ENCODE measurements at regions not wholly inside any gene's neighbourhood (a gene's known extent, or its start where the extent isn't known, plus 50 kb on each side); places are given as distances from the start of the nearest gene placed in this dataset.

DNA sequence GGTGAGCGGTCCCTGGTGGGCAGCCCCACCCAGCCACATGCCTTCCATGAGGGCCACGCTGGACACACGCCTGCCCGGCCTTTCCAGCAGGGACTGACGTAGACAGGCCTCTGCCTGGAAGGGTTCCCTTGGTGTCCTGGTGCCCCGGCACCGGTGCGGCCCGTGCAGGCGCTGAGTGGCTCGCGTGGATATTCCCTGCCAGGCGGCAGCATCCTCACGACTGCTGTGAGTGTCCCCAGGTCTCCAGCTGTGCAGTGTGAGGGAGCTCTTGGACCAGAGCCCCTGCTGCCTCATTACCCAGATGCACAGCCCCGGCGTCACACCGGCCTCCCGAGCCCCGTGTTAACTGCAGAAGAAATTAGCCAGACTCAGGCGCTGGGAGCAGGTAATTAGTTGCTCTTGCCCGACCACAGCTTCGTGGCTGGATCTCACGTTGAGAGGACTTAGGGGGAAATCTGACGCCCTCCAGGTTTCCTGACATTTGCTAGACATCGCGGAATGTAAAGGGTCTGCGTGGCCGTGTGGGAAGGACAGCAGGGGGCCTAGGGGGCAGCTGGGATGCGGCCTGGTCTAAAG, 1196.3 kb downstream of the BRD1 start:
- H3K27ac Mint-ChIP-seq, result no peak overlapping the region
- ATAC-seq (ENCODE audit: low read depth), result no peak
- DNase-seq, result no peak
- intact Hi-C loops (cut with micrococcal nuclease), result no loop called here
- H3K27me3 Mint-ChIP-seq, result no peaks in the 10 kb centered on the region
- no peak overlapping the region for H3K4me3 Mint-ChIP-seq
- Histone ChIP-seq H3K4me2 (replicated peaks; ENCODE audit: low read depth, low read length, poor library complexity, severe bottlenecking) (no peak overlapping the region), H3K36me3 (replicated peaks in 1 of 2; ENCODE audit: control extremely low read depth in 1 of 2, control insufficient read depth in 1 of 2, extremely low read depth in 1 of 2, insufficient read depth in 2 of 2, low read length in 1 of 2) (no peaks in the 10 kb centered on the region), H2AFZ (ENCODE audit: insufficient read depth, low read depth, low read length, poor library complexity, severe bottlenecking) (no peak overlapping the region), H3K4me3 (ENCODE audit: control extremely low read depth in 1 of 5, extremely low read depth in 1 of 5, insufficient read depth in 1 of 5, low read depth in 2 of 5, low read length in 4 of 5) (no peak overlapping the region), H3K4me1 (ENCODE audit: control insufficient read depth in 2 of 2, insufficient read depth in 2 of 2, low read length in 2 of 2) (peaks cover 0 to 8% of the 10 kb centered on the region in 2 donors), H3K27me3 (replicated peaks in 1 of 4; ENCODE audit: control extremely low read depth in 1 of 4, control insufficient read depth in 3 of 4, insufficient read depth in 4 of 4, low read length in 3 of 4) (no peaks in the 10 kb centered on the region), H3K27ac (ENCODE audit: low read length in 2 of 2) (no peak overlapping the region), H3K9me3 (ENCODE audit: control extremely low read depth in 1 of 3, control insufficient read depth in 2 of 3, insufficient read depth in 1 of 3, low read length in 2 of 3) (peaks cover 0 to 6% (median 0%) of the 10 kb centered on the region in 3 donors), H3K79me2 (ENCODE audit: control insufficient read depth, insufficient read depth, low read length) (no peaks in the 10 kb centered on the region), H3K9ac (ENCODE audit: low read length) (no peak overlapping the region), H4K20me1 (ENCODE audit: control insufficient read depth, insufficient read depth, low read length, poor library complexity, severe bottlenecking) (no peaks in the 10 kb centered on the region)
- 83% methylated on average over 29 of the region's 29 CpGs for WGBS (ENCODE audit: insufficient coverage)
- CTCF ChIA-PET, result no interaction called here
- TF ChIP-seq, protein P1, sequence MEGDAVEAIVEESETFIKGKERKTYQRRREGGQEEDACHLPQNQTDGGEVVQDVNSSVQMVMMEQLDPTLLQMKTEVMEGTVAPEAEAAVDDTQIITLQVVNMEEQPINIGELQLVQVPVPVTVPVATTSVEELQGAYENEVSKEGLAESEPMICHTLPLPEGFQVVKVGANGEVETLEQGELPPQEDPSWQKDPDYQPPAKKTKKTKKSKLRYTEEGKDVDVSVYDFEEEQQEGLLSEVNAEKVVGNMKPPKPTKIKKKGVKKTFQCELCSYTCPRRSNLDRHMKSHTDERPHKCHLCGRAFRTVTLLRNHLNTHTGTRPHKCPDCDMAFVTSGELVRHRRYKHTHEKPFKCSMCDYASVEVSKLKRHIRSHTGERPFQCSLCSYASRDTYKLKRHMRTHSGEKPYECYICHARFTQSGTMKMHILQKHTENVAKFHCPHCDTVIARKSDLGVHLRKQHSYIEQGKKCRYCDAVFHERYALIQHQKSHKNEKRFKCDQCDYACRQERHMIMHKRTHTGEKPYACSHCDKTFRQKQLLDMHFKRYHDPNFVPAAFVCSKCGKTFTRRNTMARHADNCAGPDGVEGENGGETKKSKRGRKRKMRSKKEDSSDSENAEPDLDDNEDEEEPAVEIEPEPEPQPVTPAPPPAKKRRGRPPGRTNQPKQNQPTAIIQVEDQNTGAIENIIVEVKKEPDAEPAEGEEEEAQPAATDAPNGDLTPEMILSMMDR (IDR thresholded peaks at IDR 0.05), result no peak
- no peak for TF ChIP-seq EZH2 (IDR thresholded peaks at IDR 0.05; ENCODE audit: borderline replicate concordance, insufficient read depth, low read depth, low read length, poor library complexity, severe bottlenecking)
- H3K4me1 Mint-ChIP-seq, result peaks cover 3% of the 10 kb centered on the region
- H3K9me3 Mint-ChIP-seq (ENCODE audit: insufficient read depth), result no peaks in the 10 kb centered on the region
- POLR2A ChIA-PET, result no interaction called here

DNA sequence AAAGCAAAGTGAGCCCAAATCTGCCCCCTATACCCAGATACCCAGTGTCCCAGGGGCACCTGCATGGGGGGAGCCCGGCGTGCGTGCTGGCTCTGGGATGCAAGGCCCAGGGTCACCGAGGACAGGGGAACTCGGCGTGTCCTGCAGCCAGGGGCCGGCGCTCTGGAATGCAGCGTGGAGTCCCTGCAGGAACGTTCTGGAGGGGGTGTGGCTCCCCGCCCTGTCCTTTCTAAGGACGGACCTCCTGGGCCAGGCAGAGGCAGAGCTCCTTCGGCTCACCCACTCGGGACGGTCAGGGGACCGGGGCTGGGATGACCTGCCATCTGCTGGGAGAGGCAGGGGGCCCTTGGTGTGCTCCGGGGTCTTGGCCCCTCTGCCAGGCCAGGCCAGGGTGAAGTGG, 1196.8 kb downstream of the BRD1 start:
- H3K4me2 ChIP-seq (replicated peaks; ENCODE audit: low read depth, low read length, poor library complexity, severe bottlenecking), result no peak overlapping the region
- no peak for ATAC-seq (ENCODE audit: low read depth)
- 91% methylated on average over 17 of the region's 17 CpGs for WGBS (ENCODE audit: insufficient coverage)
- no peak overlapping the region for H3K4me3 Mint-ChIP-seq
- H3K27me3 Mint-ChIP-seq, result no peaks in the 10 kb centered on the region
- DNase-seq, result no peak
- TF ChIP-seq EZH2 (IDR thresholded peaks at IDR 0.05; ENCODE audit: borderline replicate concordance, insufficient read depth, low read depth, low read length, poor library complexity, severe bottlenecking), result no peak
- TF ChIP-seq, protein P1 (IDR thresholded peaks at IDR 0.05), result no peak
- ChIA-PET POLR2A (no interaction called here), CTCF (no interaction called here)
- H3K27me3 ChIP-seq (replicated peaks in 1 of 4; ENCODE audit: control extremely low read depth in 1 of 4, control insufficient read depth in 3 of 4, insufficient read depth in 4 of 4, low read length in 3 of 4), result no peaks in the 10 kb centered on the region
- H4K20me1 ChIP-seq (ENCODE audit: control insufficient read depth, insufficient read depth, low read length, poor library complexity, severe bottlenecking), result no peaks in the 10 kb centered on the region
- no peak overlapping the region for H3K27ac ChIP-seq (ENCODE audit: low read length in 2 of 2)
- H3K36me3 ChIP-seq (replicated peaks in 1 of 2; ENCODE audit: control extremely low read depth in 1 of 2, control insufficient read depth in 1 of 2, extremely low read depth in 1 of 2, insufficient read depth in 2 of 2, low read length in 1 of 2), result no peaks in the 10 kb centered on the region
- H3K4me3 ChIP-seq (ENCODE audit: control extremely low read depth in 1 of 5, extremely low read depth in 1 of 5, insufficient read depth in 1 of 5, low read depth in 2 of 5, low read length in 4 of 5), result no peak overlapping the region
- peaks cover 0 to 6% (median 0%) of the 10 kb centered on the region in 3 donors for H3K9me3 ChIP-seq (ENCODE audit: control extremely low read depth in 1 of 3, control insufficient read depth in 2 of 3, insufficient read depth in 1 of 3, low read length in 2 of 3)
- H3K4me1 Mint-ChIP-seq, result no peaks in the 10 kb centered on the region
- no peak overlapping the region for H3K27ac Mint-ChIP-seq
- intact Hi-C loops (cut with micrococcal nuclease), result no loop called here
- H3K9me3 Mint-ChIP-seq (ENCODE audit: insufficient read depth), result no peaks in the 10 kb centered on the region
- peaks cover 0 to 4% of the 10 kb centered on the region in 2 donors for H3K4me1 ChIP-seq (ENCODE audit: control insufficient read depth in 2 of 2, insufficient read depth in 2 of 2, low read length in 2 of 2)
- H3K79me2 ChIP-seq (ENCODE audit: control insufficient read depth, insufficient read depth, low read length), result no peaks in the 10 kb centered on the region
- no peak overlapping the region for H2AFZ ChIP-seq (ENCODE audit: insufficient read depth, low read depth, low read length, poor library complexity, severe bottlenecking)
- no peak overlapping the region for H3K9ac ChIP-seq (ENCODE audit: low read length)
